NCI-H82 treated with DMSO at 0.1 percent for 48 hours (cell line): ENCODE measurements at regions not wholly inside any gene's neighbourhood (a gene's known extent, or its start where the extent isn't known, plus 50 kb on each side); places are given as distances from the start of the nearest gene placed in this dataset.
"Not testable (repeated sequence)": the region's sequence is repeated elsewhere in the genome, so short reads cannot be mapped to it uniquely, and the experiment has no call there.

ENCODE experiments used
- DNase-seq: peaks from one replicate; lab custom pipeline; 2025; ENCODE audit not compliant: unreplicated experiment; lab: John Stamatoyannopoulos, UW

DNA sequence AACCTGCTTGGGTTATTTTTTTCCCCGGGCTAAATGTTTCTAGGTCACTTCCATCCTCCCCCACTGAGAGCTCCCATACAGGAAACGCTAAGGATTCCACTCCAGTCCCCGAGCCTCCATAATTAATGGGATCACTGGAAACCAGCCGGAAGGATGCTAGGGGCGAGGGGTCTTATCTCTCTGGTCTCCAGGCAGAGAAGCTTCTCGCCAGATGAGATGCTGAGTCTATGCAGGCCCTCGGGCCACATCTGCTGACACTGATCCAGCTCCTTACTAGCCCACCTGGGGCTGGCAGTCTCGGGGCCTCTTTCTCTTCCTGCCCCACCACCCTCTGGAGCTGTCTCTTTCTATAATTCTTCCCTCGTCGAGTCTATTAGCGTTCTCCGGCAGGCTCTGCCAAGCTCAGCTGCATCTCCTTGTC lies 125.9 kb upstream of the SYT13 start:
- DNase-seq = no peak

DNA sequence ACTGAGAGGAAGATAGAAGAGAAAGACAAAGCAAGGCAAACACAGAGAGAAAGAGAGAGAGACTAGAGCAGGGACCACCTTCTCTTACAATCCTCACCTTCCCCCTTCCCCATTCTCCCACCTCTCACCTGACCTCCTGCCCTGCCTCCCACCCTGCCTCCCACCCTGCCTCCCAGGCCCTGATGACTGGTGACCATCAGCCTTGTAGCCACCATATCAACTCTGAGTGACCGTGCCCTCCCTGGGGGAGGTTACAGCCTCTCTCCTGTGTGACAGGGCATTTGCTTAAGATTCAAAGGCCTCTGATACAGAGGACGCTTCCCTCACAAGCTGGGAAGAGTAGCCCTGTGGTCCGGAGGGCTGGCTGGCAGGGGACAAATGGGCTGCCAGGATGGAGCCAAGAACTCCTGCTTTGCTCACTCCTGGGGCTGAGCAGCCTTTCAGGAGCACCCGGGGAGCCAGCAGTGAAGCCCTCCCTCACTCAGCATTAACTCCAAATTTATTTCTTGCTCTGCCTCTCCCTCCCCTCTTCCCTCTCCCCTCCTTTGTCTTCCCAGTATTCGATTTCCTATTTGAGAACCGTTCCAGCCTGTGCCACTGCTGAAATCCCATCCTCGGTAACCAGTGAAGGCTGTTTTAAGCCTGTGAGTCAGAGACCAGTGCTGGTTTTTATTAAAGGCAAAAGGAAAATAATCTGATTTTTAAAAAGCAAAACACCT lies 125.2 kb upstream of the SYT13 start:
- no peak for DNase-seq

DNA sequence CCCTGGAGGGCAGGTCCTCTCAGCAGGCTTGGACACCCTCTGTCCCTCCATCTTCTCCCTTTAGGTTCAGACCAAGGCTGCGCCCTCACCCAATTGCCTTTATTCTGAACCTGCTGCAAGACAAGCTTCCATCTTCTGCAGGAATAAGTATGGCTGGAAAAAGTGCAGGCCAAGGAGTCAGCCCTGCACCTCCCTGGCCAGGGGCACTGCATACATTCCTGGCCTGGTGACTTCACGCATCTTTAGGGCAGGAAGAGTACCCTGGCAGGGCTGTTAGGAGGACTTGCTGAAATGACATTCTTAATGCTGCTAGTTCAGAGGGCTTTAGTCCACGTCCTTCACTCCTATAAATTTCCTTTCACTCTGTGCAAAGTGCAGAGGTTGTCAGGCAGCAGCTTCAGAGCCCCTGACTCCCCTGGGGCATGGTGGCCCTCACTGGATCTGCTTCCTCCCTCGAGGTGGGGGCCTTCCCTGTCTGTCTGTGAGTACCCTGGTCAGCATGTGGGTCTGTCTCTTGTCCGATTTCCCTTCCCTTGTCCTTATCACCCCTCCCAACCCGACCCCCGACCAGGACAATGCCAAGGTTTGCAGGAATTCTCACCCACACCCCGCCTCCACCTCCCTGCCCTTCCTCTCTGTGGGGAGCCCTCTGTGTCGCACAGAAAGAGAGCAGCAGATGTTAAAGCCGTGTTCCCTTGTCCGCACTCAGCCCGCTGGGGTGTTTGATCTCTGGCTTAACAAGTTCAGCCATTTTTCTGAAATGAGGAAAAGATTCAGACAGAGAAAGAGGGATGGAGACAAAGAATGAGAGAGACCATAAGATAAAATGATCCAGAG lies 124.5 kb upstream of the SYT13 start:
- DNase-seq = no peak

DNA sequence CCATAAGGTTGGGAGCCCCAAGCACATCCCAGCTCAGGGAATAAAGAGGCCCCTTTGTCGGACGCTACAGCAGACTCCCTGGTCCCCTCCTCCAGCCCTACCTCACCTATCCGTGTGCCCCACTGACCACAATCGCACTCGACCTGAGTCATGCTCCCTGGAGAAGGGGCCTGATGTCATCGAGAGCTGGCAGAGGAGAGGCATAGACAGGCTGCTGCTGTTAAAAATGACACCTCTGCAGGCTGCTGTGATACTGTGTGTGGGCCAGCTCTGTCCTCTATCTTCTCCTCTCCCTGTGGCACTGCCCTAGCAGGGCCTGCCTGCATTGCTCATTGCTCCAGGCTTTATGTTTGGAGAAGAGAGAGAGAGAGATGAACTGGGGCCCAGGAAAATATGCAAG lies 123.4 kb upstream of the SYT13 start:
- no peak for DNase-seq

DNA sequence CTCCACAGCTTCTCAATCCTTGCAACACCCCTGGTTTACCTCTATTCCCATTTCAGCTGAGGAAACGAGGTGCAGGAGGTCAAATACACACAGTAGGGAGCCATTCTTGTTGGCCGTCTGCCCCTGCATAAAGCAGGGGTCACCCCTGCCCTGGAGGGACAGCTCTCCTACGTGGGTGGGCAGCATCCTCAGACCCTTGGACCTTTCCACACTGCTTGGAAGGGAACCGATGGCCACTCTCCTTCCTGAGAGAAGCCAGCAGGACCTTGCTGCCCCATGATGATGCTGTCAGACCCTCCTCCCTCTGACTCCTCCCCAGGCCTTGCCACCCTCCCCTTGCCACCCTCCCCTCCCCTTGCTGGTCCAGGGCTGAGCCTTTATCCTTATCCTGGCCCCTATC lies 121.1 kb upstream of the SYT13 start:
- no peak for DNase-seq

DNA sequence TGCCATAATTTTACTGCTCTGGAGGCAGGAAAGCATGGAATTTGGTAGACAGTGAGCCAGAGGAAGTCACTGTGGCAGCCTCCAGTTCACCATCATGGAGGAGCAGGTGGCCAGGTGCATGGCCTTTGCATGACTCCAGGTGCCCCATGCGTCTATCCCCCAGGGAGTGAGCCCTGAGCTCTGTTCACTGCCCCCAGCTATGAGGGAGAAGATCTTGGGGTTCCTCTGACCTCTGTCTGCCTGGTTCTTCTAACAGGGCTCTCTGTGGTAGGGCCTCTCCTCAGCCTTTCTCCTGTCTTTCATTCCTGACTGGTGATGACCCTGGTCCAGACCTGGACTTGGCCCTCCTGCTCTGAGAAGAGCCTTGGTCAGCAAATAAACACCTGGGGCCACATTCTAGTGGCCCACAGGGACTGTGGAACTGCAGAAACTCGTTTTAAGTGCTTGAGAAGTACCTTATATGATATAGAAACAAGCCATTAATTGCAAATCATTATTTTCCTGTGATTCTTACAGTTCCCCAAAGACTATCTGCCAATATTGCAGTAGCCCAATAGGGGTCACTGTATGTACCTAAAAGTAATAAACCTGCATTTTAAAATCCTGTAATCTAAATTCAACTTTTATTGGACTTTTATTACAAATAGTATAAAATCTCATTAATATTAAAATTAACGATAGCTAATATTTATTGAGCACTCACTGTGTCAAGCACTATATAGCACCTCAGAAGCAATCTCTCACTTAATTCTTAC lies 120.0 kb upstream of the SYT13 start:
- no peak for DNase-seq

DNA sequence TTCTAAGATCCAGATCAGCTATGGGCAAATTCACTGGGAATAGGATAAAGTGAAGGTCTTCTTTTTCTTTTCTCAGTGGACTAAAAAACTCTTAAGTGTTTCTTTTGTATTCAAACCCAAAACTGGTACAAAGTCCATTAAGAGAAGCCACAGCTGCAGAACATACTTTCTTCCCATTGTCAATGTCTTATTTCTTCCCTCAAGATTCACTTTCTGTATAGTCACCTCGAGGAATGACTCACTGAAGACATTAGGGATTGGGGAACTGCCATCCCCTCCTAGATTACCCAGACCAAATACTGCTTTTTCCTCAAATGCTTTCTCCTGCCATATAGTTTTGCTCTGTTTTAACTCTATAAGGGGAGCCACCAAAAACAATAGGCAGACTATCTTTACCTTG lies 117.4 kb upstream of the SYT13 start:
- DNase-seq = not testable (repeated sequence)

DNA sequence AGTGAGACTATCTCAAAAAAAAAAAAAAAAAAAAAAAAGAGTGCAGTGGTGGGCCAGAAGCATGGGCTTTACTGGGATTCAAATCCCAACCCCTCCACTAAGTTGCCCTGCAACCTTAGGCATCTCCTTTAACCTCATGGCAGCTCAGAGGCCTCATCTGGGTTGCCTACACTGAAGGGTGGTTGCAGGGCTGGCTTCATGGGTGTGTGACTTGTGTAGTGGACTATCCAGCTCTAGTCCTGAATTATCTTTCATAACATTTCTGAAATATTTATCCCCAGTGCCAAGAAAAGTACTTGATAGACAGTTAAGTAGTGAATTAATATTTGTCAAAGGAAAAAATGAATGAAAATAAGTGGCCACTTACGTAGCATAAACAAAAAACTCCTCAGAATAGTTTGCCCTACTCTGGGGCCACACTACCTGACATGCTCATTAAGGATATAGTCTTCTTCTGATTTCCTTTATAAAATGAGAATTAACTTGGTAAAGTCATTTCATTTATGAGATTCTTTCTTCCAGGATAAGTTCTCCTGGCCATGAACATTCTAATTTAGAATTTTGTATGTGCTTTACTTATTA lies 116.0 kb upstream of the SYT13 start:
- DNase-seq = no peak

DNA sequence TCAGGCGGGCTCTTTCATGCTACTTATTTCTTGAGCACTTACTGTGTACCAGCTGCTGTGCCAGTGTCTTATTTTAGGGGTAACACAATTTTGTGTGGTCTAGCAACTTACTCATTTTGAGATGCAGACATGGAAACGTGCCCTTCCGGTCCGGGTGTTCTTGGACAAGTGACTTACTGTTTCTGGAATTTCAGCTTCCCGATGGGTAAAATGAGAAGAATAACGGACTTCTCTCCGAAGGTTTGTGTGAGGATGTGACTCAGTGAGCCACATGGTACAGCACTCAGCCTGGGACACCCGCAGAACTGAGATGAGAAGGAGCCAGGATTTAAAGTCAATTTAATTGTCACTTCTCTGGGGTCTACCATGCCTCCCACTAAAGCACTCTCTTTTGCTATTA lies 114.5 kb upstream of the SYT13 start:
- DNase-seq = no peak

DNA sequence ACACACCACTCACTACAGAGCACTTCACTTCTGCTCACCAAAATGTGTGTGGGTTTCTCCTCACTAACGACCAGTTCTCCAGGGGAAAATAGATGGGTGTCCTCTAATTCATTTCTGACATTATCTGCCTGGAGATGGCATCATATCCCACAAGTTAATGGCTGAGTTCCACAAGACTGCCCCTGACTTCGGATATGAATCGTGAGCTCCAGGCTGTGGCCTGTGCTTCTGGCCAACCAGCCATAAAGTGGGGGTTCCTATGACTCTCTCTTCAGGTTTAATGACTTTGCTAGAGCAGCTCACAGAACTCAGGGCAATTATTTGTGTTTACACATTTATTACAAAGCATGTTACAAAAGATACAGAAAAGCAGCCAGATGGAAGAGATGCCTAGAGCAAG lies 113.0 kb upstream of the SYT13 start:
- DNase-seq = no peak

DNA sequence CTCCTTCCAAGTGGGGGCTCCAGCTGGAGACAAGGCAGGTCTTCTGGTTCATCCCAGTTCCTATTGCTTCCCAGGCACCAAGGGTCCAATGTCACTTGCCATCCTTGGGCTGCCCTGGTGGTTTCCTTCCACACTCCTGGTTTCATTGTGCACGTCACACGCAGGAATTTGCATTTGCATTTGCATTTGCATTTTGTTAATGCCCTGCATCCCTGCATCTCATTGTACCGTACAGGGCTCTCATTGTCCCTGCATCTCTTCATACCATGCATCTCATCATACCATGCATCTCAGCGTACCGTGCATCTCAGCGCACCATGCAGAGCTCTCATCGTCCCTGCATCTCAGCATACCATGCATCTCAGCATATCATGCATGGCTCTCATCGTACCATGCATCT lies 112.2 kb upstream of the SYT13 start:
- DNase-seq = no peak

DNA sequence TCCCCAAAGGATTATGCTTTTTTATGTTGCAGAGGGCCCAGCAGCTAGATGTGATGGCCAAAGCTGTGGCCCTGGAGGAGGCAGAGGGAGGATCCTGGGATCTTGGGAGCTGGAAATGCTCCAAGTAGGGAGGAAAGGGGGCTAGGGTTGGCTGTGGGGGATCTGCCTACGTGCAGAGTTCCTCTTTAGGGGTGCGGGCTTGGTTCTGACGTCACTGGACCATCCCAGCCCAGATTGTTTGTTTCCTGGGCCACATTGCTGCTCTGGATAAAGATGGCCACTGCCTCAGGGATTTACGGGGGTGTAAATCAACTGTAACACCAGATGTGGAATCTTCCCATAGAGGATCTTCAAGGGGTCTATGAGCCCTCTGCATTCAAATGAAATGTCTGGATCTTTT lies 110.3 kb upstream of the SYT13 start:
- no peak for DNase-seq

DNA sequence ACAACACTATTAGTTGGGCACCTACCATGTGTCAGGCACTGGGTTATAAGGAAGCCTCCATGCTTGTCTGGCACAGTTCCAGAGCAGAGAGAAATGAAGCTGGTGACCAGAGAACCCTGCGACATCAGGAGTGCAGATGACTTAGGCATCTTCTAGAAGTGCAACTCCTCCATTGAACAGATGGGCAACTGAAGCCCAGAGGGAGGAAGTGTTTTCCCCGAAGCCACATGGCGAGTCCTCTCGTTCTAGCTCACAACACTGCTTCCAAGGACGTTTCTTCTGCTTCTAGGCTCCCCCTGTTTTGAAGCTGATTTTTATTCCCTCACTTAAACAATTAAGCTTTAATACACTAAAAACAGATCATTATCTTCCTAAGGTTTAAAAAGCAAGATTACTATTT lies 109.8 kb upstream of the SYT13 start:
- no peak for DNase-seq

DNA sequence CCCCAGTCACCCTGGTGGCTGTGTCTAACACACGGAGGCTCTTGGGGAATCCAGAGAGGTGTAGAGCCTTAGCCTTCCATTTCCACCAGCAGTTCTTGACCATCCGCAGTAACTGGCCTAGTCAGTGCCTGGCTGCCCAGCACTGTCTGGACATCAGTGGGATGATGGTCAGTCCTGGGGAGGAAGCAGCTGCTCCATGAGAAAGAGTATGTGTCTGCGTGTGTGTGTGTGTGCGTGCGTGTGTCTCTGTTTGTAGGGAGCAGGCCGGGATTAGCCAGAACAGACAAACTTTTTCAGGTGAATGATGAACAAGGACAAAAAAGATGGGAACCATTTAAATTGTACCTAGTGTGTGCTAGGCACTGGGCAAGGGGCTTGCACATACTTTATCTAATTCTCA lies 109.3 kb upstream of the SYT13 start:
- no peak for DNase-seq

DNA sequence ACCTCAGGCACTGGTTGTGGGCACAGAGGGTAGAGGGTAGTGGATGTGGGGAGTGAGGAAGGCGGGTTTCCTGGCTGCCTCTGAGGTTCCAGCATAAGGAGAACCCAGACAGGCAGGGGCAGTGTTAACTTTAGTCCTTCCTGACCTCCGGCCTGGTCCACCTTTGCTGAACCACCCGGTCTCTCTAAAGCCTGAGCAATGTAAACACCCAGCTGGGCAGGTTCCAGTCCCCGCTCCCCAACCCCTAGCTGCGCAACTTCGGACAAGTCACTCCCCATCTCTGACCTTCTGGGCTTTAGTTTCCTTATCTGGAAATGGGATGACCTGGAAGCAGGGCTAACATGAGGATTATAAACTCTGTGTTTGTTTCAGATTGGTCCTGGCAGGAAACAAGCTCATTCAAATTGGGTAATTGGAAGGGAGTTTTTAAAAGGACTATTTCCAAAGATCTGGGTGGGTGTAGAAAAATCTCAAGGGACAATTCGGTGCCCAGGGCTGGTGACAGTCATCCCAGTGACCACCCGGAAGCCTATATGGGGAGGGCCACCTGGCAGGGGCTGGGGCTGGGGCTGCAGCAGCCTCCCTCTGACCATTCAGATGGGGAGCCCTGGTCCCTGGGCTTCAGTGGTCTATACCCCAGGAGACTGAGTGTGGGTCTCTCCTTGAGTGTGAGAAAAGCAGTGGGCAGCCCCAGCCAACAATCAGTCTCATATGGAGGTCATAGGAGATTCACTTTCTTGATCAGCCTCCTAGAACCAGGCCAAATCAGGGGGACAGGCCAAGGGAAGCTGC lies 108.3 kb upstream of the SYT13 start:
- no peak for DNase-seq

DNA sequence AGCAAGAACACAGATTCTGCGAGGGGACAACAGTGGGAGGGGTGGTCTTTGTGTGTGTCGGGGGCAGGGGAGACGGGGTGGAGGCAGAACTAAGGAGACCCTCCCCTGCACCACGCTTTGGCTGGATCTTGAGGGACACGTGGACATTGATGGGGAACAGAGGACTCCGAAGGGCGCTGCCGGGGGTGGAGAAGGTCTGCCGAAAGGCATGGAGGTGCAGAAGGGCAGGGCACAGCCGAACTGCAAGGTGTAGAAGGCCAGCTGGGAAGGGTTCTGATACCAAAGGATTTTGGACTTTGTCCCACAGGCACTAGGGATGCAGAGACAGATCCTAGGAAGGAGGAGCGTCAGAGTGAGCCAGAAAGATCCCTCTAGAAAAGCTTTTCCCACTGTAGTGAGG lies 107.7 kb upstream of the SYT13 start:
- DNase-seq = no peak

DNA sequence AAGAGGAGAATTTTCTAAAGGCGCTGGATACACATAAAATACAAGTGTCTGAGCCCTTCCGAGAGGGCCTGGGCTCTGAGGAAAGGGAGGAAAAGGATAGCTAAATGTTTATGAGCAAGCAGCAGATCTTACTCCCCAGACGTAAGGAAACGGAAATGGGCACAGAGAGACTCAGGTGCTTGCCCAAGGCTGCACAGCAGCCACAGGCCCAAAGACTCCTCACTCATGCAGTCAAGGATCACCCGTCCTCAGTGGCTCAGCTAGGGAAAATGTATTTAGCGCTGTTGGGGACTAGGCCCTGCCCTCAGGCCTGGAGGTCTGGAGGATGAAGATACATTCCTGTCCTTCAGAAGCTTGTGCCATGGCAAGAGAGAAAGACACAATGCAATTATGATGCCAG lies 107.2 kb upstream of the SYT13 start:
- no peak for DNase-seq

DNA sequence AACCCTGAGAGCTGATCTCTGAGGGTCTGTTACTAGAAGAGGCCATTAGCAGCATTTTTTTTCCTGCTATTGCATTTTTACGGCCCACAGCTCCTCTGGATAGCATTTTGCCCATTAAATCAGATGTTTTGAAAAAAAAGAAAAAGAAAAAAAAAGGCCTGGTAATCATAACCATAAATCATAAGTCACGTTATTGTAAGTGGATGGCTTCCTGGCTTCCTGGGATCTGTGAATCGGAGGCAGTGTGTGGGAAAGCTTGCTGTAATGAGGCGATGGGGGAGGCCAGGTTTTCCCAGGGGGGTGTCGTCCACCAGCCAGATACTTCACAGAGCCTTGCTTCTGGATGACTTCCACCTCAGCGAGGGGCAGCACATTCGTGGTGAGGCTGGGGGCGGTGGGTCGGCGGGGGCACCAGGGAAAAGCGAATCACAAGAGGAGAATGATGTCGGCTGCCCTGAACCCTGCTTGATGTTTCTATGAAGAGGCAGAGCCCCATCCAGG lies 106.5 kb upstream of the SYT13 start:
- no peak for DNase-seq

DNA sequence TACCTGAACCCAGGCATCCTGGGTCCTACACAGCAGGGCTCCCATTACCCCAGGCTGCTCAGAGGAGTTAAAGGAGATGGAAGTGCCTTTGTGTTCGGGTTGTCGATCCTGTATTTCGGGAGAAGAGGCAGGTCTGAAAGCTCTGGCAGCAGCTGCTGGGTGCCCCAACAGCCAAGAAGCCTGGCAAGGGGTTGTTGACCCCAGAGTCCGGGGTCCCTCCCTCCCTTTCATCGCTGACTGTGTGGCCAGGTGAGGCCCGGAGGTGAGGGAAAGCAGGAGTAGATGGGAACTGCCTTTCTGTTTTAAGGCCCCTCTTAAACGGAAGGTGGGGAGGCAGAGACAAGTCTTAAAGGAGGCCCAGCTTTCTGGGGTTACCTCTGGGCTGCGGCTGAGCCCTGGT lies 106.0 kb upstream of the SYT13 start:
- DNase-seq = no peak

DNA sequence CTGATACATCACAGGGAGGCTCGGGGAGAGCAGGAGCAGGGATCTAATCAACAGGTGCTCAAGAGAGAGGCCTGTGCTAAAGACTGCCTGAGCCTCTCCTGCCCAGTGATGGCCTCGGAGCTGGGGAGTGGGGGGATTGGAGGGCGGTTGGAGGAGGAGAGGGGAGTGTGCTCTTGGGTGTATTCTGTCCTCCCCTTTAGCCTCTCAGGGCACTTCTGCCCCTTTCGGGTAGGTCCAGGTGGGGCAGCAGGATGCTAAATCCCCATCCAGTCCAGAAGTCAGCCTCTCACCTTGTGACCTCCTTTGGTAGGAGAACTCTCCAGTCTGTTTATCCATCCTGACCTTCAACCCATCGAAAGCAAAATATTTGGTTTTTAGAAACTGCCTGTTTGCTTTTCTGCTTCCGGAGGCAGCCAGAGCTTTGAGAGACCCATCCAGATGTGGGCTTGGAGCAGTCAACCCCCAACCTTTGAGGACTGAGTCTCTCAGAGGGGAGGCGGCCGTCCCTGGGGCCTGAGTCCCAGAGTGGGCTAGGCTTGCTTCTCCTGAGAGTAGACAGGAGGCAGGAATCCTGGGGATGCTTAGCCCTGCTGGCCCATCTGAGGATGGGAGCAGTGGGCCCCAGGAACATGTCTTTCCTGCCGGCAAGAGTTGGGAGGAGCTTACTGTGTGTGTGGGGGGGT lies 105.2 kb upstream of the SYT13 start:
- no peak for DNase-seq
